Fibroblast of mammary gland (primary cell): ENCODE measurements at regions not wholly inside any gene's neighbourhood (a gene's known extent, or its start where the extent isn't known, plus 50 kb on each side); places are given as distances from the start of the nearest gene placed in this dataset.

Experiments
- DNase-seq: peaks from one replicate; pipeline ENCODE4 v3.0.0-alpha.2; 2010; ENCODE audit warnings: low read depth
- H3K4me3 ChIP-seq: 2 replicates; pipeline ENCODE4 v1.5.1; 2011; ENCODE audit warnings: low read depth, mild to moderate bottlenecking, low read length, moderate library complexity; ENCODE audit not compliant: control insufficient read depth
- CTCF ChIP-seq: conservative IDR thresholded peaks from 2 replicates; pipeline ENCODE4 v1.5.1; 2011; ENCODE audit warnings: low read depth, low read length, inconsistent platforms; ENCODE audit not compliant: control insufficient read depth, insufficient read depth

GRCh38 chr20:20967564-20968184, 138.5 kb downstream of the LINC00237 start:
- no peak overlapping the region for H3K4me3 ChIP-seq
- TF ChIP-seq CTCF, result no peak
- no peak for DNase-seq

- no peak overlapping the region for H3K4me3 ChIP-seq
- DNase-seq, result no peak
- no peak for TF ChIP-seq CTCF
Observed at GRCh38 chr20:20966171-20966570, 140.0 kb downstream of the LINC00237 start.

GRCh38 chr20:20959031-20959755, 147.0 kb downstream of the LINC00237 start:
- no peak for DNase-seq
- no peak overlapping the region for H3K4me3 ChIP-seq
- no peak for TF ChIP-seq CTCF

GRCh38 chr20:20956513-20956931, 149.6 kb downstream of the LINC00237 start:
- DNase-seq, result no peak
- no peak overlapping the region for H3K4me3 ChIP-seq
- TF ChIP-seq CTCF, result no peak

- DNase-seq, result no peak
- TF ChIP-seq CTCF, result no peak
- H3K4me3 ChIP-seq, result no peak overlapping the region
Observed at GRCh38 chr20:20955892-20956291, 150.3 kb downstream of the LINC00237 start.

GRCh38 chr20:20953738-20954618, 152.2 kb downstream of the LINC00237 start:
- no peak for TF ChIP-seq CTCF
- no peak for DNase-seq
- no peak overlapping the region for H3K4me3 ChIP-seq
